ENCODE measurements at regions not wholly inside any gene's neighbourhood (a gene's known extent, or its start where the extent isn't known, plus 50 kb on each side); places are given as distances from the start of the nearest gene placed in this dataset.
"Not testable (repeated sequence)": the region's sequence is repeated elsewhere in the genome, so short reads cannot be mapped to it uniquely, and the experiment has no call there.

- not testable (repeated sequence) for TF ChIP-seq POLR2A (IDR thresholded peaks at IDR 0.05); EP300 (IDR thresholded peaks at IDR 0.05; ENCODE audit: low read depth); CTCF (IDR thresholded peaks at IDR 0.05); POLR2AphosphoS5 (IDR thresholded peaks at IDR 0.05)
Observed at GRCh38 chr1:234796438-234796792, 186.4 kb upstream of the IRF2BP2 start.

Data from transverse colon (tissue), 4 donors.